HUDEP-2 (cell line): ENCODE measurements at regions not wholly inside any gene's neighbourhood (a gene's known extent, or its start where the extent isn't known, plus 50 kb on each side); places are given as distances from the start of the nearest gene placed in this dataset.

ENCODE experiments used
- DNase-seq, 76 experiments: peaks; one replicate each; lab custom pipeline; 2025; ENCODE audit not compliant: unreplicated experiment in 76 of 76; lab: John Stamatoyannopoulos, UW

- DNase-seq = no peak
Observed at GRCh38 chr4:34043131-34043530, 2201.2 kb downstream of the ARAP2 start.

GRCh38 chr4:34046580-34046979 is 2197.7 kb downstream of the ARAP2 start:
- no peak for DNase-seq

GRCh38 chr4:34047363-34047762 is 2197.0 kb downstream of the ARAP2 start:
- DNase-seq = no peak

GRCh38 chr4:34066126-34066525 is 2178.2 kb downstream of the ARAP2 start:
- no peak for DNase-seq

GRCh38 chr4:34091451-34091850 is 2152.9 kb downstream of the ARAP2 start:
- DNase-seq = no peak

- no peak for DNase-seq
Observed at GRCh38 chr4:34094114-34094513, 2150.2 kb downstream of the ARAP2 start.

- DNase-seq = no peak
Observed at GRCh38 chr4:34105311-34105710, 2139.0 kb downstream of the ARAP2 start.

GRCh38 chr4:34108391-34108790 is 2135.9 kb downstream of the ARAP2 start:
- no peak for DNase-seq

- DNase-seq = no peak
Observed at GRCh38 chr4:34112573-34112972, 2131.7 kb downstream of the ARAP2 start.

- DNase-seq = no peak
Observed at GRCh38 chr4:34138385-34138784, 2105.9 kb downstream of the ARAP2 start.

GRCh38 chr4:34139346-34139745 is 2105.0 kb downstream of the ARAP2 start:
- no peak for DNase-seq

- no peak for DNase-seq
Observed at GRCh38 chr4:34148322-34148908, 2095.9 kb downstream of the ARAP2 start.

- DNase-seq = no peak
Observed at GRCh38 chr4:34157547-34157946, 2086.8 kb downstream of the ARAP2 start.

- no peak for DNase-seq
Observed at GRCh38 chr4:34158878-34159277, 2085.4 kb downstream of the ARAP2 start.

GRCh38 chr4:34170946-34171345 is 2073.4 kb downstream of the ARAP2 start:
- no peak for DNase-seq

GRCh38 chr4:34176609-34177008 is 2067.7 kb downstream of the ARAP2 start:
- no peak for DNase-seq

GRCh38 chr4:34178476-34178875 is 2065.8 kb downstream of the ARAP2 start:
- DNase-seq = no peak

GRCh38 chr4:34181311-34181841 is 2062.9 kb downstream of the ARAP2 start:
- no peak for DNase-seq

GRCh38 chr4:34181891-34182290 is 2062.4 kb downstream of the ARAP2 start:
- no peak for DNase-seq

- DNase-seq = no peak
Observed at GRCh38 chr4:34182306-34182705, 2062.0 kb downstream of the ARAP2 start.

GRCh38 chr4:34183926-34184325 is 2060.4 kb downstream of the ARAP2 start:
- no peak for DNase-seq

- no peak for DNase-seq
Observed at GRCh38 chr4:34187056-34187455, 2057.3 kb downstream of the ARAP2 start.

- no peak for DNase-seq
Observed at GRCh38 chr4:34191443-34191842, 2052.9 kb downstream of the ARAP2 start.
